ENCODE measurements at regions not wholly inside any gene's neighbourhood (a gene's known extent, or its start where the extent isn't known, plus 50 kb on each side); places are given as distances from the start of the nearest gene placed in this dataset.

- Histone ChIP-seq H3K56ac (ENCODE audit: extremely low read depth, insufficient read depth, low read length) (no peak overlapping the region), H3K14ac (replicated peaks; ENCODE audit: low read depth, low read length) (no peak overlapping the region), H2BK120ac (ENCODE audit: low read depth, low read length) (no peak overlapping the region), H3K79me1 (ENCODE audit: low read depth in 1 of 2, low read length in 2 of 2) (no peaks in the 10 kb centered on the region), H4K8ac (ENCODE audit: low read depth in 2 of 2, low read length in 2 of 2) (no peak overlapping the region), H3K4me1 (ENCODE audit: control insufficient read depth, insufficient read depth, low read length) (no peaks in the 10 kb centered on the region), H3K27me3 (ENCODE audit: control insufficient read depth, insufficient read depth, low read length) (no peaks in the 10 kb centered on the region; the same call in 1 of the 2 replicates), H3K4ac (ENCODE audit: low read depth, low read length) (no peak overlapping the region), H2BK20ac (ENCODE audit: low read depth, low read length) (no peak overlapping the region), H3K23ac (ENCODE audit: low read depth, low read length) (no peak overlapping the region), H3K9me1 (ENCODE audit: insufficient read depth, low read length) (no peaks in the 10 kb centered on the region), H2AK9ac (replicated peaks; ENCODE audit: low read depth, low read length, poor library complexity) (no peak overlapping the region), H2AFZ (replicated peaks; ENCODE audit: low read length, poor library complexity) (no peak overlapping the region), H3K27ac (ENCODE audit: insufficient read depth, low read length) (no peak overlapping the region), H3K9me3 (ENCODE audit: control insufficient read depth, insufficient read depth, low read length) (no peaks in the 10 kb centered on the region), H4K5ac (ENCODE audit: low read depth, low read length) (no peak overlapping the region), H3K9ac (ENCODE audit: low read depth, low read length) (no peak overlapping the region), H2BK5ac (ENCODE audit: low read depth, low read length, poor library complexity, severe bottlenecking) (no peak overlapping the region), H3K4me2 (ENCODE audit: low read depth, low read length) (no peak overlapping the region), H3K36me3 (ENCODE audit: control insufficient read depth, insufficient read depth, low read length) (no peaks in the 10 kb centered on the region), H3K18ac (ENCODE audit: low read depth, low read length) (no peak overlapping the region), H3K4me3 (ENCODE audit: insufficient read depth, low read depth, low read length) (no peak overlapping the region), H4K91ac (ENCODE audit: insufficient read depth, low read depth, low read length) (no peak overlapping the region), H4K20me1 (ENCODE audit: insufficient read depth, low read length) (no peaks in the 10 kb centered on the region), H2BK15ac (ENCODE audit: low read depth, low read length) (no peak overlapping the region), H2AK5ac (ENCODE audit: low read depth, low read length) (no peak overlapping the region)
- ChIA-PET POLR2A (ENCODE audit: unreplicated experiment) (no interaction called here), CTCF (no interaction called here)
- in situ Hi-C loops (cut with MboI; ENCODE audit: low sequenced_read_pairs) (no loop called here), dilution Hi-C loops (cut with HindIII; ENCODE audit: low sequenced_read_pairs, unreplicated experiment) (no loop called here), intact Hi-C loops (cut with micrococcal nuclease) (no loop called here)
- no CpG with 5 or more reads among the region's 4 CpGs for WGBS, 2 experiments (ENCODE audit: extremely low coverage in 2 of 2, insufficient read length in 1 of 2)
- ATAC-seq (ENCODE audit: low read depth) = no peak
- BruUV-seq (replicated peaks) = no TSS peak
- TF ChIP-seq NFE2L2 (IDR thresholded peaks at IDR 0.05; ENCODE audit: low read depth, low read length) = no peak
- TF ChIP-seq FOS (IDR thresholded peaks at IDR 0.05; ENCODE audit: low read depth, low read length) = no peak
- TF ChIP-seq, protein P1, sequence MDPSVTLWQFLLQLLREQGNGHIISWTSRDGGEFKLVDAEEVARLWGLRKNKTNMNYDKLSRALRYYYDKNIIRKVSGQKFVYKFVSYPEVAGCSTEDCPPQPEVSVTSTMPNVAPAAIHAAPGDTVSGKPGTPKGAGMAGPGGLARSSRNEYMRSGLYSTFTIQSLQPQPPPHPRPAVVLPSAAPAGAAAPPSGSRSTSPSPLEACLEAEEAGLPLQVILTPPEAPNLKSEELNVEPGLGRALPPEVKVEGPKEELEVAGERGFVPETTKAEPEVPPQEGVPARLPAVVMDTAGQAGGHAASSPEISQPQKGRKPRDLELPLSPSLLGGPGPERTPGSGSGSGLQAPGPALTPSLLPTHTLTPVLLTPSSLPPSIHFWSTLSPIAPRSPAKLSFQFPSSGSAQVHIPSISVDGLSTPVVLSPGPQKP (IDR thresholded peaks at IDR 0.05; ENCODE audit: borderline replicate concordance, low read depth, low read length) = no peak
- no peak for TF ChIP-seq RCOR1 (IDR thresholded peaks at IDR 0.05; ENCODE audit: insufficient replicate concordance, low read length)
- no peak for TF ChIP-seq USF2 (IDR thresholded peaks at IDR 0.05; ENCODE audit: low read depth, low read length)
- TF ChIP-seq RFX5 (IDR thresholded peaks at IDR 0.05; ENCODE audit: low read depth, low read length) = no peak
- TF ChIP-seq SMC3 (IDR thresholded peaks at IDR 0.05; ENCODE audit: low read depth, low read length) = no peak
- TF ChIP-seq MAZ (IDR thresholded peaks at IDR 0.05; ENCODE audit: borderline replicate concordance, low read depth, low read length) = no peak
- TF ChIP-seq CEBPB (IDR thresholded peaks at IDR 0.05; ENCODE audit: low read depth, low read length) = no peak
- TF ChIP-seq CHD1 (IDR thresholded peaks at IDR 0.05; ENCODE audit: low read depth, low read length) = no peak
- DNase-seq = no peak
Observed at GRCh38 chr1:157230500-157230899, 92.3 kb upstream of the ETV3 start.
